ENCODE measurements at regions not wholly inside any gene's neighbourhood (a gene's known extent, or its start where the extent isn't known, plus 50 kb on each side); places are given as distances from the start of the nearest gene placed in this dataset.

DNA sequence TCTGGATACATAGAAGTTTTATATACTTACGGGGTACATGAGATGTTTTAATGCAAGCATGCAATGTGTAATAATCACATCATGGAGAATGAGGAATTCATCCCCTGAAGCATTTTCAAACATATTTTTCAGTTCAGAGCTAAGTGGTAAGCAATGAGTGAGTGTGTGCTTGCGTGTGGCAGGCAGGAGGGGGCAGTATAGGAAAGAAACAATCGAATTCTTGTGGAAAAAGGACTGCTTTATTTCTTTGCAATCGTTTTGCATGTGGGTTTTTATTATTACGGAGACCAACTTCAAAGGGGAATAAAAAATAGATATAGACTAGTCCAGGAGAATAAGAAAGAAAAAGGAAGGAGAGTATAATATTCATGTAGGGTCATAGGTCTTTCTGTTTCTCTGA, 271.6 kb downstream of the CHL1 start:
- no peaks in the 10 kb centered on the region for H3K27me3 Mint-ChIP-seq
- no peak overlapping the region for H3K4me3 Mint-ChIP-seq
- peak; percentile 73 for TF ChIP-seq CTCF (conservative IDR thresholded peaks at IDR 0.05)
- H3K9me3 Mint-ChIP-seq = peaks cover 5% of the 10 kb centered on the region
- H3K27ac Mint-ChIP-seq = no peak overlapping the region
- H3K36me3 Mint-ChIP-seq = no peaks in the 10 kb centered on the region
- no peak for DNase-seq (ENCODE audit: extremely low spot score, unreplicated experiment)
- H3K4me1 Mint-ChIP-seq (ENCODE audit: unreplicated experiment) = no peaks in the 10 kb centered on the region

DNA sequence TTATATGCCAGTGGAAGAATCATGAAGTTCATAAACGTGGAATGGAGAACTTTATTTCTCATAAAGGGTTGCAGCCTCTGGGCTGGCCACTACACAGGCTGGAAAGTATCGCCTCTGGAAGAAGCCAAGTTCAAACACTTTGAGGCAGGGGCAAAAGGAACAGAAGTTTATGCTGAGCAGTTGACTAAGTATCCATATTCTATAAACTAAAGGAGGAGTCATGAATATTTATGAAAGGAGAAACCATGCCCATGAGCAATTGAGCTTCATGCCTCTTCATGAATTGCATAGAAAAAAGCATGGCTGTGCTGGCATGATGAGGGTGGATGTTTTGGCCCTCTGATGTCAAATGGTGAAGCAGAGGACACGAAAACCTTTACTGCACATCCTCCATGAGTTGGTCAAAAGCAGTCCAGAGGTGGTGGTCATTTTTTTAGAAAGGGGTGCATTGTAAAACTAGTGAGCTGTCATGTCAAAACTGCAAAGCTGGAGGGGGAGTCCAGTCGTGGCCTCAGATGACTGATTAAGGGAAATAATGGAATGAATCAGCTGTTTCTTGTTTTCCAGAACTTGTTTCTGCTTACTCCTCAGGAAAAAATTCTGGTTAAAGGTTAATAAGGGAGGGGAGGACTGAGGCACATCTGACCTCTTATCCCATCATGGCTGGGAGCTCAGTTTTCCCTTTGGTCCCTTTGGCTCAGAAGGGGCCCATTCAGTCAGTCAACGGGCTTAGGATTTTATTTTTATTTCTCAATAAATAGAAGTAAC, 276.7 kb downstream of the CHL1 start:
- Mint-ChIP-seq H3K9me3 (peaks cover 5% of the 10 kb centered on the region), H3K27me3 (no peaks in the 10 kb centered on the region), H3K36me3 (no peaks in the 10 kb centered on the region), H3K27ac (no peak overlapping the region), H3K4me3 (no peak overlapping the region), H3K4me1 (ENCODE audit: unreplicated experiment) (no peaks in the 10 kb centered on the region)
- no peak for DNase-seq (ENCODE audit: extremely low spot score, unreplicated experiment)
- no peak for TF ChIP-seq CTCF (conservative IDR thresholded peaks at IDR 0.05)

- no peaks in the 10 kb centered on the region for H3K36me3 Mint-ChIP-seq
These were observed 278.3 kb downstream of the CHL1 start for GRCh38 chr3:474828-475227.

DNA sequence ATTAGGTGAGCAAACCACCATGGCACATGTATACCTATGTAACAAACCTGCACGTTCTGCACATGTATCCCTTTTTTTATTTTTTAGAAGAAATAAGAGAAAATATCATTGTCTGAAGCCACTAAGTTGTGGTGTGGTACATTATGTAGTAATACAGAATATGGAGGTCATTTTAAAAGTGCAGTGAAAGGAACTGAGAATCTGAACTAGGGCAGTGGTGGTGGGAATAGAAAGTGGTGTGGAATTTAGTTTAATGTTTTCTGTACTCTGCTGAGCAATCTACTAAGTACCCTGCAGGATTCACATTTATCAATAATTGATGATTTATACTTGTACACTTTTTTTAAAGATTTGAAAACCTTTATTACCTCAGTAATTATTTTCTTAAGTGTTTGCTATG, 283.5 kb downstream of the CHL1 start:
- Mint-ChIP-seq H3K36me3 (no peaks in the 10 kb centered on the region), H3K9me3 (no peaks in the 10 kb centered on the region), H3K27me3 (no peaks in the 10 kb centered on the region), H3K4me3 (no peak overlapping the region), H3K27ac (no peak overlapping the region), H3K4me1 (ENCODE audit: unreplicated experiment) (no peaks in the 10 kb centered on the region)
- no peak for TF ChIP-seq CTCF (conservative IDR thresholded peaks at IDR 0.05)
- no peak for DNase-seq (ENCODE audit: extremely low spot score, unreplicated experiment)

More at GRCh38 chr3:474828-475227, 278.3 kb downstream of the CHL1 start:
- H3K27me3 Mint-ChIP-seq = no peaks in the 10 kb centered on the region
- no peak overlapping the region for H3K4me3 Mint-ChIP-seq
- no peak for DNase-seq (ENCODE audit: extremely low spot score, unreplicated experiment)
- peaks cover 5% of the 10 kb centered on the region for H3K9me3 Mint-ChIP-seq
- TF ChIP-seq CTCF (conservative IDR thresholded peaks at IDR 0.05) = no peak
- H3K27ac Mint-ChIP-seq = no peak overlapping the region
- no peaks in the 10 kb centered on the region for H3K4me1 Mint-ChIP-seq (ENCODE audit: unreplicated experiment)

DNA sequence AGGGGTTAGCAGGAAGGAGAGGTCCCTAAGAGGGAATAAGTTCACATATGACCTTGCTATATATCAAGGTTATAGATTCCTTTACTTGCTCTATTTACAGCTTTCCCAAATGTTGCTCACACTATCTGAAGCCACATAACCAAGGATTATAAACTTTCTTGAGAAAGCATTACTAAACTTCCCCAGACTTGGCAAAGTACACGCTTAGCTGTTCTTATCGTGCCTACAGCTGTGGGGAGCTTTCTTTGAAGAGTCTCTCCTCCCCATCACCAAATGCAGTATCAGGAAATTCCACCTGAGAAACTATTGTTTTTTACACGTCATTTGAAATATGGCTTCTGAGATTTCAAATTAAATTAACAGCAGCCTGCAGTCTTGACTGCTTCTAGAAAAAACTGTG, 284.5 kb downstream of the CHL1 start:
- TF ChIP-seq CTCF (conservative IDR thresholded peaks at IDR 0.05) = no peak
- no peaks in the 10 kb centered on the region for H3K36me3 Mint-ChIP-seq
- DNase-seq (ENCODE audit: extremely low spot score, unreplicated experiment) = no peak
- no peak overlapping the region for H3K27ac Mint-ChIP-seq
- H3K4me3 Mint-ChIP-seq = no peak overlapping the region
- H3K4me1 Mint-ChIP-seq (ENCODE audit: unreplicated experiment) = no peaks in the 10 kb centered on the region
- no peaks in the 10 kb centered on the region for H3K27me3 Mint-ChIP-seq
- H3K9me3 Mint-ChIP-seq = no peaks in the 10 kb centered on the region

Data from type B pancreatic cell (in vitro differentiated cells).